Neural progenitor cell (in vitro differentiated cells): ENCODE measurements at regions not wholly inside any gene's neighbourhood (a gene's known extent, or its start where the extent isn't known, plus 50 kb on each side); places are given as distances from the start of the nearest gene placed in this dataset.

Experiments
- CTCF ChIP-seq: fragments of 200-600 bp; sonication (generic); IDR thresholded peaks from 2 replicates; pipeline ENCODE4 v1.5.1; 2017; ENCODE audit warnings: antibody characterized with exemption, mild to moderate bottlenecking
- EZH2 ChIP-seq: fragments of 200-600 bp; sonication (generic); IDR thresholded peaks from 2 replicates; pipeline ENCODE4 v1.6.1; 2017; ENCODE audit warnings: antibody characterized with exemption, mild to moderate bottlenecking, moderate library complexity
- EZH2phosphoT487 ChIP-seq: fragments of 200-600 bp; sonication (generic); IDR thresholded peaks from 2 replicates; pipeline ENCODE4 v1.6.1; 2017; ENCODE audit warnings: antibody characterized with exemption

GRCh38 chr6:68189217-68189815 lies 445.8 kb upstream of the ADGRB3 start:
- no peak for TF ChIP-seq CTCF
- no peak for TF ChIP-seq EZH2
- no peak for TF ChIP-seq EZH2phosphoT487
